GM12878 (cell line): ENCODE measurements at regions not wholly inside any gene's neighbourhood (a gene's known extent, or its start where the extent isn't known, plus 50 kb on each side); places are given as distances from the start of the nearest gene placed in this dataset.

ENCODE experiments used
- ATAC-seq: fragments of 200-7000 bp; cut with Tn5 transposase; 3 replicates; pipeline ENCODE4 v1.9.1; 2020; ENCODE audit warnings: mild to moderate bottlenecking, moderate library complexity
- BruUV-seq: library from RNA; stranded (reverse); fragments of 400-500 nt; replicated peaks from 2 replicates; lab custom pipeline; 2021; lab: Mats Ljungman, UMichigan
- CTCF ChIA-PET: fragments of 300-600 bp; sonication (Branson Sonifier 250); formaldehyde crosslinking; extraction: SDS; loops from one replicate; lab custom pipeline; 2021; ENCODE audit warnings: inconsistent platforms; lab: Yijun Ruan, JAX
- POLR2A ChIA-PET: fragments of 350-600 bp; formaldehyde crosslinking; extraction: SDS; loops from one replicate; lab custom pipeline; 2021; ENCODE audit warnings: inconsistent platforms; lab: Charles Lee
- RAD21 ChIA-PET: fragments of 300-600 bp; sonication (Branson Sonifier 250); formaldehyde crosslinking; loops from one replicate; lab custom pipeline; 2023; ENCODE audit warnings: antibody characterized with exemption; ENCODE audit not compliant: unreplicated experiment; lab: Charles Lee
- SMC1A ChIA-PET: fragments of 300-600 bp; sonication (Branson Sonifier 250); formaldehyde crosslinking; loops from one replicate; lab custom pipeline; 2023; ENCODE audit not compliant: unreplicated experiment, uncharacterized antibody; lab: Charles Lee
- DNase-seq: peaks from one replicate; pipeline ENCODE4 v3.0.0-alpha.2; 2011; ENCODE audit warnings: low read depth, low spot score
- FAIRE-seq: peaks from 3 replicates; lab custom pipeline; 2011; peaks lifted over from hg19 to GRCh38; lab: Jason Lieb, UNC
- H2AFZ ChIP-seq: 2 replicates; pipeline ENCODE4 v1.6.0; 2011; ENCODE audit warnings: low read depth, low read length, control low read depth; ENCODE audit not compliant: control insufficient read depth
- H3K27ac ChIP-seq: 2 replicates; pipeline ENCODE4 v1.5.1; 2011; ENCODE audit warnings: control low read depth; ENCODE audit not compliant: control insufficient read depth, insufficient read depth
- H3K27me3 ChIP-seq, 2 experiments: replicated peaks in 1 of 2; 2 replicates each; pipeline versions ENCODE4 v1.6.0 to v1.6.1; 2011; ENCODE audit warnings: low read length in 1 of 2; ENCODE audit not compliant: control insufficient read depth in 2 of 2, insufficient read depth in 2 of 2
- H3K36me3 ChIP-seq, 2 experiments: 2 replicates each; pipeline ENCODE4 v1.5.1; 2011; ENCODE audit warnings: low read length in 1 of 2; ENCODE audit not compliant: control insufficient read depth in 2 of 2, insufficient read depth in 2 of 2
- H3K4me1 ChIP-seq: 2 replicates; pipeline ENCODE4 v1.6.1; 2011; ENCODE audit warnings: mild to moderate bottlenecking, low read length, moderate library complexity, mixed read lengths; ENCODE audit not compliant: control insufficient read depth, insufficient read depth
- H3K4me2 ChIP-seq: 2 replicates; pipeline ENCODE4 v1.6.0; 2011; ENCODE audit warnings: control low read depth; ENCODE audit not compliant: control insufficient read depth, insufficient read depth
- H3K4me3 ChIP-seq: fragments of 200-600 bp; sonication (generic); 2 replicates; pipeline ENCODE4 v1.5.1; 2016
- H3K79me2 ChIP-seq: 2 replicates; pipeline ENCODE4 v1.6.0; 2011; ENCODE audit warnings: low read length; ENCODE audit not compliant: control insufficient read depth, insufficient read depth
- H3K9ac ChIP-seq: 2 replicates; pipeline ENCODE4 v1.8.0; 2011; ENCODE audit warnings: low read length, control low read depth, mixed read lengths; ENCODE audit not compliant: control insufficient read depth, insufficient read depth
- H3K9me3 ChIP-seq: replicated peaks from 3 replicates; pipeline ENCODE4 v1.5.1; 2011; ENCODE audit warnings: mild to moderate bottlenecking, low read length; ENCODE audit not compliant: control insufficient read depth, insufficient read depth
- H4K20me1 ChIP-seq: 2 replicates; pipeline ENCODE4 v1.6.0; 2011; ENCODE audit not compliant: control insufficient read depth, insufficient read depth
- BCL3 ChIP-seq: IDR thresholded peaks from 2 replicates; pipeline ENCODE4 v1.6.1; 2011; ENCODE audit warnings: borderline replicate concordance, low read depth, mild to moderate bottlenecking, moderate library complexity, low read length; ENCODE audit not compliant: insufficient read depth, poor library complexity, severe bottlenecking
- CHD1 ChIP-seq: IDR thresholded peaks from 2 replicates; pipeline ENCODE4 v1.6.1; 2012; ENCODE audit warnings: low read depth, low read length, improper control_type of control experiment
- CHD4 ChIP-seq: fragments of 200-600 bp; sonication (generic); IDR thresholded peaks from 2 replicates; pipeline ENCODE4 v1.6.1; 2016; ENCODE audit warnings: mild to moderate bottlenecking
- ETV6 ChIP-seq, 2 experiments: fragments of 450-650 bp in 1 of 2; IDR thresholded peaks in 1 of 2; conservative IDR thresholded peaks in 1 of 2; 2 replicates each; pipeline ENCODE4 v1.6.1; 2014; ENCODE audit warnings: antibody characterized with exemption in 1 of 2, borderline replicate concordance in 1 of 2, low read depth in 1 of 2, mild to moderate bottlenecking in 1 of 2, moderate library complexity in 1 of 2
- FOXM1 ChIP-seq: IDR thresholded peaks from 2 replicates; pipeline ENCODE4 v1.6.1; 2012; ENCODE audit warnings: low read depth, mild to moderate bottlenecking, inconsistent platforms, low read length, moderate library complexity
- LARP7 ChIP-seq: fragments of 450-650 bp; IDR thresholded peaks from 2 replicates; pipeline ENCODE4 v1.6.1; 2017; ENCODE audit warnings: mild to moderate bottlenecking
- MTA3 ChIP-seq: IDR thresholded peaks from 2 replicates; pipeline ENCODE4 v1.6.1; 2012; ENCODE audit warnings: low read length, inconsistent platforms, borderline replicate concordance
- PAX5 ChIP-seq: IDR thresholded peaks from 2 replicates; pipeline ENCODE4 v1.6.1; 2011; ENCODE audit warnings: low read depth, low read length, borderline replicate concordance
- RB1 ChIP-seq: fragments of 450-650 bp; formaldehyde crosslinking; IDR thresholded peaks from 2 replicates; pipeline ENCODE4 v1.6.1; 2017; ENCODE audit warnings: mild to moderate bottlenecking, borderline replicate concordance
- SUZ12 ChIP-seq: fragments of 200-600 bp; sonication (generic); IDR thresholded peaks from one replicate; pipeline ENCODE4 v1.6.1; 2018; ENCODE audit warnings: antibody characterized with exemption, mild to moderate bottlenecking; ENCODE audit not compliant: unreplicated experiment
- TCF3 ChIP-seq: IDR thresholded peaks from 2 replicates; pipeline ENCODE4 v1.6.1; 2012; ENCODE audit warnings: low read depth, mild to moderate bottlenecking, low read length, borderline replicate concordance; ENCODE audit not compliant: insufficient read depth
- USF1 ChIP-seq: IDR thresholded peaks from 2 replicates; pipeline ENCODE4 v1.6.1; 2011; ENCODE audit warnings: borderline replicate concordance, low read depth, mild to moderate bottlenecking, moderate library complexity, mixed read lengths, low read length; ENCODE audit not compliant: insufficient read depth; ENCODE audit errors: extremely low read length
- ZBTB11 ChIP-seq: fragments of 450-650 bp; formaldehyde crosslinking; IDR thresholded peaks from 2 replicates; pipeline ENCODE4 v1.5.0; 2022; ENCODE audit warnings: mild to moderate bottlenecking, missing genetic modification characterization
- WGBS: methylation state at CpG from one replicate; pipeline ENCODE4 v1.1.6; 2016; ENCODE audit warnings: low lambda C conversion rate; ENCODE audit not compliant: insufficient replicate concordance, insufficient coverage; ENCODE audit errors: missing lambda C conversion rate; 5-methylcytosine and 5-hydroxymethylcytosine counted together
- in situ Hi-C: fragments of 300-500 bp; cut with MboI; formaldehyde crosslinking; loops from 9 replicates; pipeline ENCODE4 v1.14.3; 2018; ENCODE audit warnings: mixed read lengths
- intact Hi-C: fragments of 100-400 bp; cut with micrococcal nuclease; formaldehyde crosslinking; loops from one replicate; pipeline ENCODE4 v1.14.2; 2022; ENCODE audit not compliant: unreplicated experiment

GRCh38 chr2:145380436-145381017, 860.6 kb upstream of the ZEB2 start:
- POLR2A ChIA-PET = no interaction called here
- no peak for TF ChIP-seq BCL3
- TF ChIP-seq CHD4 = no peak
- no peak for TF ChIP-seq TCF3
- no peak for TF ChIP-seq CHD1
- TF ChIP-seq USF1 = no peak
- TF ChIP-seq FOXM1 = no peak
- TF ChIP-seq RB1 = no peak
- TF ChIP-seq LARP7 = no peak
- TF ChIP-seq PAX5 = no peak
- no peak for TF ChIP-seq ZBTB11 (CRISPR knock-in tag)
- no peak for TF ChIP-seq MTA3
- no peak for TF ChIP-seq ETV6 (conservative IDR thresholded peaks at IDR 0.05 in 1 of 2, IDR thresholded peaks at IDR 0.05 in 1 of 2; ENCODE audit: borderline replicate concordance in 1 of 2, low read depth in 1 of 2)
- no peak for TF ChIP-seq SUZ12
- TF ChIP-seq, all 136 proteins: peak for 0
- DNase-seq (no peak), FAIRE-seq (no peak), ATAC-seq (no peak)
- in situ Hi-C loops (no loop called here), intact Hi-C loops (no loop called here)
- H2AFZ ChIP-seq = no peak overlapping the region
- no peak overlapping the region for H3K4me2 ChIP-seq
- 62% methylated on average over 4 of the region's 4 CpGs for WGBS
- H3K27me3 ChIP-seq = no peaks in the 10 kb centered on the region
- ChIA-PET RAD21 (no interaction called here), CTCF (no interaction called here), SMC1A (interaction anchor here (0.7 kb wide), 1 partner anchor 894 kb away, joined by 3 read pairs; no protein-coding TSS in a partner anchor)
- H3K4me3 ChIP-seq = no peak overlapping the region
- no peaks in the 10 kb centered on the region for H3K36me3 ChIP-seq
- no peak overlapping the region for H3K9ac ChIP-seq
- no peaks in the 10 kb centered on the region for H3K79me2 ChIP-seq
- no peaks in the 10 kb centered on the region for H3K4me1 ChIP-seq
- no peaks in the 10 kb centered on the region for H3K9me3 ChIP-seq
- H4K20me1 ChIP-seq = no peaks in the 10 kb centered on the region
- H3K27ac ChIP-seq = no peak overlapping the region
- no TSS peak for BruUV-seq
